IPS-20b (cell line): ENCODE measurements at regions not wholly inside any gene's neighbourhood (a gene's known extent, or its start where the extent isn't known, plus 50 kb on each side); places are given as distances from the start of the nearest gene placed in this dataset.

Experiments
- H3K27ac ChIP-seq: one replicate; pipeline ENCODE4 v1.5.1; 2013; ENCODE audit warnings: low read length
- H3K27me3 ChIP-seq: 2 replicates; pipeline ENCODE4 v1.6.1; 2013; ENCODE audit warnings: mild to moderate bottlenecking, low read length, inconsistent platforms; ENCODE audit not compliant: insufficient read depth
- H3K36me3 ChIP-seq: 2 replicates; pipeline ENCODE4 v1.6.1; 2013; ENCODE audit warnings: low read depth, mild to moderate bottlenecking, inconsistent platforms, low read length, moderate library complexity; ENCODE audit not compliant: insufficient read depth
- H3K4me1 ChIP-seq: 2 replicates; pipeline ENCODE4 v1.6.1; 2013; ENCODE audit warnings: mild to moderate bottlenecking, control low read depth, inconsistent platforms, low read length, moderate library complexity; ENCODE audit not compliant: insufficient read depth
- H3K4me3 ChIP-seq: 2 replicates; pipeline ENCODE4 v1.5.1; 2013; ENCODE audit warnings: mild to moderate bottlenecking, low read length, inconsistent platforms
- H3K9ac ChIP-seq: 2 replicates; pipeline ENCODE4 v1.6.1; 2013; ENCODE audit warnings: low read depth, mild to moderate bottlenecking, inconsistent platforms, low read length, moderate library complexity
- H3K9me3 ChIP-seq: 2 replicates; pipeline ENCODE4 v1.6.1; 2013; ENCODE audit warnings: mild to moderate bottlenecking, low read depth, low read length, inconsistent platforms; ENCODE audit not compliant: insufficient read depth

GRCh38 chr10:131559450-131559911 lies 248.0 kb upstream of the TCERG1L start:
- Histone ChIP-seq H3K9ac (no peak overlapping the region), H3K4me1 (no peaks in the 10 kb centered on the region), H3K27me3 (no peaks in the 10 kb centered on the region), H3K27ac (no peak overlapping the region), H3K4me3 (no peak overlapping the region), H3K36me3 (no peaks in the 10 kb centered on the region), H3K9me3 (no peaks in the 10 kb centered on the region)

- no peaks in the 10 kb centered on the region for H3K27me3 ChIP-seq
- peaks cover 3% of the 10 kb centered on the region; the same call in 1 of the 2 replicates for H3K9me3 ChIP-seq
- no peaks in the 10 kb centered on the region for H3K4me1 ChIP-seq
- H3K4me3 ChIP-seq = no peak overlapping the region
- no peak overlapping the region for H3K9ac ChIP-seq
- no peak overlapping the region for H3K27ac ChIP-seq
- H3K36me3 ChIP-seq = no peaks in the 10 kb centered on the region
Measured at GRCh38 chr10:131560166-131560565, 248.6 kb upstream of the TCERG1L start.

- Histone ChIP-seq H3K27ac (no peak overlapping the region), H3K9me3 (peaks cover 3% of the 10 kb centered on the region; the same call in 1 of the 2 replicates), H3K9ac (no peak overlapping the region), H3K4me1 (no peaks in the 10 kb centered on the region), H3K36me3 (no peaks in the 10 kb centered on the region), H3K27me3 (no peaks in the 10 kb centered on the region), H3K4me3 (no peak overlapping the region)
Measured at GRCh38 chr10:131560706-131561355, 249.3 kb upstream of the TCERG1L start.

GRCh38 chr10:131561897-131562296 lies 250.4 kb upstream of the TCERG1L start:
- H3K27ac ChIP-seq = no peak overlapping the region
- no peaks in the 10 kb centered on the region for H3K4me1 ChIP-seq
- no peaks in the 10 kb centered on the region for H3K36me3 ChIP-seq
- no peak overlapping the region for H3K9ac ChIP-seq
- no peaks in the 10 kb centered on the region for H3K27me3 ChIP-seq
- H3K9me3 ChIP-seq = peaks cover 3% of the 10 kb centered on the region; the same call in 1 of the 2 replicates
- H3K4me3 ChIP-seq = no peak overlapping the region

GRCh38 chr10:131563411-131563810 lies 251.9 kb upstream of the TCERG1L start:
- H3K4me1 ChIP-seq = no peaks in the 10 kb centered on the region
- H3K9me3 ChIP-seq = peaks cover 3% of the 10 kb centered on the region; the same call in 1 of the 2 replicates
- H3K27me3 ChIP-seq = no peaks in the 10 kb centered on the region
- H3K36me3 ChIP-seq = no peaks in the 10 kb centered on the region
- H3K27ac ChIP-seq = no peak overlapping the region
- H3K9ac ChIP-seq = no peak overlapping the region
- no peak overlapping the region for H3K4me3 ChIP-seq

- Histone ChIP-seq H3K9ac (no peak overlapping the region), H3K36me3 (no peaks in the 10 kb centered on the region), H3K9me3 (peaks cover 3% of the 10 kb centered on the region; the same call in 1 of the 2 replicates), H3K27ac (no peak overlapping the region), H3K4me1 (no peaks in the 10 kb centered on the region), H3K4me3 (no peak overlapping the region), H3K27me3 (no peaks in the 10 kb centered on the region)
Measured at GRCh38 chr10:131567279-131568162, 256.0 kb upstream of the TCERG1L start.

- Histone ChIP-seq H3K4me3 (no peak overlapping the region), H3K27ac (no peak overlapping the region), H3K9me3 (peaks cover 3% of the 10 kb centered on the region; the same call in 1 of the 2 replicates), H3K9ac (no peak overlapping the region), H3K27me3 (no peaks in the 10 kb centered on the region), H3K36me3 (no peaks in the 10 kb centered on the region), H3K4me1 (no peaks in the 10 kb centered on the region)
Measured at GRCh38 chr10:131568866-131569265, 257.3 kb upstream of the TCERG1L start.

- H3K9me3 ChIP-seq = no peaks in the 10 kb centered on the region
- no peak overlapping the region for H3K27ac ChIP-seq
- H3K9ac ChIP-seq = no peak overlapping the region
- H3K4me1 ChIP-seq = no peaks in the 10 kb centered on the region; the same call in 1 of the 2 replicates
- no peak overlapping the region for H3K4me3 ChIP-seq
- H3K27me3 ChIP-seq = no peaks in the 10 kb centered on the region
- H3K36me3 ChIP-seq = no peaks in the 10 kb centered on the region
Measured at GRCh38 chr10:131569851-131570715, 258.6 kb upstream of the TCERG1L start.

- Histone ChIP-seq H3K4me1 (no peaks in the 10 kb centered on the region; the same call in 1 of the 2 replicates), H3K36me3 (no peaks in the 10 kb centered on the region)
Measured at GRCh38 chr10:131570716-131571307, 259.3 kb upstream of the TCERG1L start.

GRCh38 chr10:131571346-131571745 lies 259.8 kb upstream of the TCERG1L start:
- Histone ChIP-seq H3K9ac (no peak overlapping the region), H3K27ac (no peak overlapping the region), H3K9me3 (no peaks in the 10 kb centered on the region), H3K27me3 (no peaks in the 10 kb centered on the region), H3K4me3 (no peak overlapping the region), H3K4me1 (no peaks in the 10 kb centered on the region; the same call in 1 of the 2 replicates), H3K36me3 (no peaks in the 10 kb centered on the region)

More at GRCh38 chr10:131570716-131571307, 259.3 kb upstream of the TCERG1L start:
- no peaks in the 10 kb centered on the region for H3K27me3 ChIP-seq
- no peaks in the 10 kb centered on the region for H3K9me3 ChIP-seq
- no peak overlapping the region for H3K27ac ChIP-seq
- no peak overlapping the region for H3K9ac ChIP-seq
- no peak overlapping the region for H3K4me3 ChIP-seq

GRCh38 chr10:131571865-131572264 lies 260.3 kb upstream of the TCERG1L start:
- H3K4me1 ChIP-seq = no peaks in the 10 kb centered on the region; the same call in 1 of the 2 replicates
- H3K27ac ChIP-seq = no peak overlapping the region
- no peaks in the 10 kb centered on the region for H3K36me3 ChIP-seq
- H3K4me3 ChIP-seq = no peak overlapping the region
- H3K27me3 ChIP-seq = no peaks in the 10 kb centered on the region
- no peaks in the 10 kb centered on the region for H3K9me3 ChIP-seq
- H3K9ac ChIP-seq = no peak overlapping the region
